DMS114 treated with DMSO at 0.1 percent for 48 hours (cell line): ENCODE measurements at regions not wholly inside any gene's neighbourhood (a gene's known extent, or its start where the extent isn't known, plus 50 kb on each side); places are given as distances from the start of the nearest gene placed in this dataset.

Experiments used
- DNase-seq: peaks from one replicate; lab custom pipeline; 2025; ENCODE audit not compliant: unreplicated experiment; lab: John Stamatoyannopoulos, UW

GRCh38 chr2:199136242-199136641, 321.5 kb downstream of the SATB2 start:
- no peak for DNase-seq

- DNase-seq: no peak
These were observed 325.9 kb downstream of the SATB2 start for GRCh38 chr2:199131876-199132275.

GRCh38 chr2:199131136-199131655, 326.5 kb downstream of the SATB2 start:
- no peak for DNase-seq

GRCh38 chr2:199130501-199130900, 327.2 kb downstream of the SATB2 start:
- DNase-seq: no peak

- DNase-seq: no peak
These were observed 329.1 kb downstream of the SATB2 start for GRCh38 chr2:199128476-199129229.

- no peak for DNase-seq
These were observed 337.9 kb downstream of the SATB2 start for GRCh38 chr2:199119796-199120195.

GRCh38 chr2:199118673-199119112, 339.0 kb downstream of the SATB2 start:
- no peak for DNase-seq

GRCh38 chr2:199115169-199115568, 342.6 kb downstream of the SATB2 start:
- DNase-seq: no peak

- no peak for DNase-seq
These were observed 344.6 kb downstream of the SATB2 start for GRCh38 chr2:199113111-199113510.

GRCh38 chr2:199111458-199111857, 346.3 kb downstream of the SATB2 start:
- DNase-seq: no peak

- no peak for DNase-seq
These were observed 349.7 kb downstream of the SATB2 start for GRCh38 chr2:199108056-199108455.

- DNase-seq: no peak
These were observed 351.9 kb downstream of the SATB2 start for GRCh38 chr2:199105826-199106225.

- no peak for DNase-seq
These were observed 356.3 kb downstream of the SATB2 start for GRCh38 chr2:199101487-199101886.

GRCh38 chr2:199100326-199101110, 357.2 kb downstream of the SATB2 start:
- no peak for DNase-seq

- no peak for DNase-seq
These were observed 365.3 kb downstream of the SATB2 start for GRCh38 chr2:199092419-199092818.

- no peak for DNase-seq
These were observed 372.5 kb downstream of the SATB2 start for GRCh38 chr2:199085261-199085660.

GRCh38 chr2:199070322-199070949, 387.3 kb downstream of the SATB2 start:
- no peak for DNase-seq

- DNase-seq: no peak
These were observed 393.5 kb downstream of the SATB2 start for GRCh38 chr2:199064201-199064600.

GRCh38 chr2:199057936-199058335, 399.8 kb downstream of the SATB2 start:
- DNase-seq: no peak

GRCh38 chr2:199055336-199055735, 402.4 kb downstream of the SATB2 start:
- no peak for DNase-seq

GRCh38 chr2:199042660-199043379, 414.9 kb downstream of the SATB2 start:
- no peak for DNase-seq
